GM18511 (cell line): ENCODE measurements at regions not wholly inside any gene's neighbourhood (a gene's known extent, or its start where the extent isn't known, plus 50 kb on each side); places are given as distances from the start of the nearest gene placed in this dataset.

ENCODE experiments used
- ATAC-seq: cut with Tn5 transposase; IDR thresholded peaks from one replicate; pipeline ENCODE4 v1.9.1; 2021; ENCODE audit warnings: mild to moderate bottlenecking, moderate library complexity; ENCODE audit not compliant: unreplicated experiment

DNA sequence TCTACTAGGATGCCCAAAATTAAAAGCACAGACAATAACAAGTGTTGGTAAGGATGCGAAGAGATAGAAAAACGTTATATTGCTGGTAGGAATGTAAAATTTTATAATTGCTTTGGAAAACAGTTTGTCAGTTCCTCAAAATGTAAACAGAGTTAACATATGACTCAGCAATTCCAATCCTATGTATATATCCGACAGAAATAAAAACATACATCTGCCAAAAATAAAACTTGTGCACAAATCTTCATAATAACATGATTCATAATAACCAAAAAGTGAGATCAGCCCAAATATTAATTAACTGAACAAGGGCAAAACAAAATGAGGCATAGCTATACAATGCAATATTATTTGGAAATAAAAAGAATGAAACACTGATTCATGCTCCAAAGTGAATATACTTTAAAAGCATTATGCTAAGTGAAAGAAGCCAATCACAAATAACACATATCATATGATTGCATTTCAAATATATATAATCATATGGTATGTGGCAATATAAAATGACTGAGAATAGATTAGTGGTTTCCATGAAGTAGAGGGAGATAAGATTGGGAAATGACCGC lies 609.3 kb downstream of the IGSF11 start:
- ATAC-seq: no peak

DNA sequence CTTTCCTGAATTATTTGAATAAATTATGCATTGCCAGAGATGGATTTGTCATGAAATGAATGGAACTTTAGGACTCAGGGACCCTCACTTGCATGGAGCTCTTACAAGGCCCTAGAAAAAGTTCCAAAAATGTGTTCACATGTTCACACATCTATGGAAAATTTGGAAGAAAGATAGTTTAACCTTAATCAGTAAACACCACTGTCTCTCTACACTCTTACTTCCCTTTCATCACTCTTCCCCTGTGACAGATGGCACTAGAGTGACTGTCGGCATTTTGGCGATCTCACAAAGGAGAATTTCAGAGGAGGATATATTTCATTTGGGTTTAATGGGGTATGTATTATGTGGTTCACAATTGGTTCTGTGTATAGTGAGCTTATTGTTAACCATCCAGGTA lies 600.8 kb downstream of the IGSF11 start:
- ATAC-seq: no peak

- no peak for ATAC-seq
Measured at GRCh38 chr3:118435851-118436350, 598.7 kb downstream of the IGSF11 start.

DNA sequence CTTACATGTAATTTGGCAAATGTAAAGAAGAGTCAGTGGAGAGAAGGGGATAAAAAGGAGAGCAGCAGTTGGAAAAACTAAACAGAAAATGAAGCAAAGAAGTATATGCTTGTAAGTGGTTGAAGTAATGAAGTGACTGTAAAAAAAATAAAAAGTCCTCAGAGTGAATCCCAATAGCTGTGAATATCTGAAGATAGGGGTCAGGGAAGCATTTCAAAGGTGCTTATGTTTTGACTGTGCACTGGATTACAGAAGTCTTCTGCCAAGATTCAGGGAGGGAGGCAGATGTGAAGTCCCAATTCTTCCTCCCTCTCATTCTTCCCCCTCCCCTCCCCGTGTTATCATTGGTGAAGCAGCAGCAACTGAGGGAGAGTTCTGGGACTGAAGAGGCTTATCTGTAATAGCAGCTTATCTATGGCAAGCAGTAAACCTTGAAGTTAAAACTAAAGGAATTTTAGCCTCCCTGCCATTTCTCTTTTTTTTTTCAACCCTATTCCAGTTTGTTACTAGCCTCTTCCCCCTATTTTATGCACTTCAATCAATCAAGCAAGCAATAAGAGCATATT lies 597.9 kb downstream of the IGSF11 start:
- ATAC-seq: no peak

DNA sequence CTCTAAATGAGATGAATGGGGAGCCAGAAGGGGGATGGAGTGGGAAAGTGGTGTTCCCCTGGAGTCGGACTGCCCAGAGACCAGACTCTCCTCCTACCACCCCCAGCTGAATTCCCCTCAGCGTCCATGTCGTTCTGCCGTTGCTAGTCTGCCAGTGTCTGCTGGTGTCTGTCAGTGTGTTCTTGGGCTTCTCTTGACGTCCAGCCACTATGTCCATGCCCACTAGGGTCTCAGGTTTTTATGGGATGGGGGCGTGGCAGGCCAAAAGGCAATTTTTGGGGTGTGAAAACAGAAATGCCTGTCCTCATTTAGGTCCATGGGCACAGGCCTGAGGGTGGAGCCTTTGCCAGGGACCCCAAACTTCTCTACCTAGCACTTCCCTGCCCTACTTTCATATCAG lies 589.6 kb downstream of the IGSF11 start:
- no peak for ATAC-seq

- no peak for ATAC-seq
Measured at GRCh38 chr3:118447339-118447738, 587.3 kb downstream of the IGSF11 start.

- ATAC-seq: no peak
Measured at GRCh38 chr3:118466795-118467330, 567.8 kb downstream of the IGSF11 start.

- no peak for ATAC-seq
Measured at GRCh38 chr3:118468801-118469200, 565.8 kb downstream of the IGSF11 start.

GRCh38 chr3:118472586-118472985 lies 562.1 kb downstream of the IGSF11 start:
- no peak for ATAC-seq

GRCh38 chr3:118473343-118473742 lies 561.3 kb downstream of the IGSF11 start:
- ATAC-seq: no peak

DNA sequence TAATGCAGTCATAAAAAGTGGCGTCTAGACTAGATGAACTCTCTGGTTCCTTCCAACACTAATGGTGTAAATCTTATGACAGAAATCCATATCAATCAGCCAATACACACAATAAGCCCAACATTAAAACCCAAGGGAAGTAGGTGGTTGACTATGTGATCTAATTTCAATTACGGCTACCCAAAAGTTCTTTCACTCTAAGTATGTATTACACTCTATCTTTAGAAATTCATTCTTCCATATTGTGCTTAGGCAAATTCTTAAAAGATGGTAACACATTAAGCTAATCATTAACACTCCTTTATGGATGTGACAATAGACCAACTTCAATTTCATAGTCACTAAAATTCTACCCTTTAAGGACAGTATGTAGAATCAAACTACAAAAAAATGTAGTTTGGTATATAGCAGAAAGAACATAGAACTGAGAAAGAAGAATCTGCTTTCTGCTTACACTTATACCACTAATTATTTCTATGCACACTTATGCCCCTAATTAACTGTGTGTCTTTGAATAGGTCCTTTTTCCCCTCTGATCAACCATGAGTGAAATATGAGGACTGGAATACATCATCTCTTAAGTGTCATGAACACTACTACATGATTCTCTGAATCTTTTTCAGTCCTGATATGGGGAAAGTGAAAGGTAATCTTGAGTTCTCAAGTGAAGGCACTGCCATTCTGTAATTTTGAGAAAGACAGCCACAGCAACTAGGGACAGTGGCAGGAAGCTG lies 557.6 kb downstream of the IGSF11 start:
- ATAC-seq: no peak

- no peak for ATAC-seq
Measured at GRCh38 chr3:118477768-118478167, 556.9 kb downstream of the IGSF11 start.

DNA sequence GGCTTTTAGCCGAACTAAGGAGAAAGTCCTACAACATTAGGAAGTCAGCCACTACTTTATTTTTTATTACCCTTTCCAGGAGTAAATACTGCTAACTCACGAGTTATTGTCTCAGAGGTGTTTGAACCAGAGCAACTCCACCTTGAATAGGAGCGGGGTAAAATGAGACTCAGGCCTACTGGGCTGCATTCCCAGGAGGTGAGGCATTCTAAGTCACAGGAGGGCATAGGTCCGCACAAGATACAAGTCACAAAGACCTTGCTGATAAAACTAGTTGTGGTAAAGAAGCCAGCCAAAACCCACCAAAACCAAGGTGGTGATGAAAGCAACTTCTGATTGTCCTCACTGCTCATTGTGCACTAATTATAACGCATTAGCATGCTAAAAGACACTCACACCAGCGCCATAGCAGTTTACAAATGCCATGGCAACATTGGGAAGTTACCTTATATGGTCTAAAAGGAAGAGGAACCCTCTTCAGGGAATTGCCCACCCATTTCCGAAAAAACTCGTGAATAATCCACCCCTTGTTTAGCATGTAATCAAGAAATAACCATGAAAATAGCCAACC lies 555.9 kb downstream of the IGSF11 start:
- ATAC-seq: no peak

DNA sequence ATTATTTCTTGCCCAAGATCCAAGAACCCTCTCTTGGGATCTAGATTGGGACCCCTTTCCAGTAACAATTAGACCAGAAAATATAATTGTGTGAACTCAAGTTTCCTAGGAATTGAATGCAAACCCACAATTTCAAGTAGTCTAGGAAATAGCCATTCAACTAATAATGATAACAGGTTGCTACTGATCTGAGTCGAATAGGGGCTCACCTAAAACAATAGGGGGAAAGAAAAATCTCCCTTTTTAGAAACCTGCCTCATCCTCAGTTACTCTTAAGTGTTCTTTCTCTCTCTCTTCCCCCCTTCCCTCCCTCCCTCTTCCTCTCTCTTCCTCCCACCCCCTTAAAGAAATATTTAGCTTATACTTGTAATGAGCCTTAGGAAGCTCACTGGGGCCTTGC lies 555.3 kb downstream of the IGSF11 start:
- ATAC-seq: no peak

GRCh38 chr3:118480101-118480860 lies 554.4 kb downstream of the IGSF11 start:
- peak; percentile 63 for ATAC-seq

DNA sequence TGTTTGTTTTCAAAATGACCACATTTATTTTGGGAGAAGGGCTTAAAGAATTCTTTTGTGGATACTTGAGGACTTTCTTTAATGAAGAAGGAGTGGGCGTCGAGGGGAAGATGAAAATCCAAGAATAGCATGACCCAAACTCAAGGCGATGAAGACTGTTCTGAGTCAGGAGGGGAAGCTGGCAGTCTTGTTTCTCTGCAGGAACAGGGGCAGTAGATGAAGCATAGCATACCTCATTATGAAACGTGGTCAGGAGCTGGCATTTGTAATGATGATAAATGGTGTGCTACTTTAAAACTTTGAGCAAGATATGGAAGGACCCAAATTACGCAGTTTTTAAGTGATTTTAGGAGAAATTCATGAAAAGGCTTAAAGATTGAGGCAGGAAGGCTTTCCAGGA lies 549.0 kb downstream of the IGSF11 start:
- ATAC-seq: no peak

DNA sequence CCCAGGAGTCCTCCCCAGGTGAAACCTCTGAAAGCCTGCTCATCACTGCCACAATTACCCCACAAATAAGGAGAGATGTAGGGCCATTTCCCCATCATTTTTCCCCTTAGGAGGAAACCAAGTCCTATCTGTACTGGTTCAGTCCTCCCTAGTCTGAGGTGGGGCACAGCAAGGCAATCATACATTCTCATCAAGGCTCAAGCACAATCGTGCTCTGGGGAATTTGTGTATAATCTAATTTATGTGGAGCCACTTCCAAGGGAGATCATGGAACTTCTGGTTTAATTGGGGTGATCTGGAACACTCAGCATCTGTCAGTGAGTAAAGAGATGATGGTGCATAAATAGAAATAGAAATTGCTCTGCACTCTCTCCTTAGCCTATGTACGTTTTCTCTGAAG lies 546.9 kb downstream of the IGSF11 start:
- ATAC-seq: no peak

GRCh38 chr3:118488732-118489131 lies 545.9 kb downstream of the IGSF11 start:
- ATAC-seq: no peak

DNA sequence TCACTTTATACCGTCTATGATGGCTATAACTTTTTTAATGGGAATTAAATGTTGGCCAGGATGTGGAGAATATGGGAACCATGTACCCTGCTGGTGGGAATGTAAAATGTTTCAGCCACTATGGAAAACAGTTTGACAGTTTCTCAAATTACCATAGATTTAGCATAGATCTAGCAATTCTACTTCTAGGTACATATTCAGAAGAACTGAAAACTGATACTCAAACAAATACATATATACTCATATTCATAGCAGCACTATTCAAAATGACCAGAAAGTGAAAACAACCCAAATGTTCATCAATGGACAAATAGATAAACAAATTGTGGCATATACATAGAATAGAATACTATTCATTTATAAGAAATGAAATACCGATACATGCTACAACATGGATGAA lies 539.4 kb downstream of the IGSF11 start:
- ATAC-seq: no peak

DNA sequence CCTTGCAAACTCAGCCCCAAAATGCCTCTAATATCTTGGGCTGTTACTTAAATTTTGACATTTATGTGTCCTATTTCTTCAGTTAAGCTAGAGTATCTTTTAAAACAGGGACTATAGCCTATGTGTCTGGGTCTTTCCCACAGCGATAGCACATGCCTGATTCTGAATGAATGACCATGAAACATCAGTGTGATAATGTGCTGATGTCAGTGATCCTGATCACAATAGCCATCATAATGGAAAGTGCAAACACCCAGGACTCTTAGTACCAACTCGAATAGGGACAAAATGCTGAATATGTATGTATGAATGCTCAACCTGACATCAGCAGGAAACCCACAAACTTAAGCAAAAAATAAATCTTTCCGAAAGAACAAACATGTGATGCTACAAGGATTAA lies 537.4 kb downstream of the IGSF11 start:
- no peak for ATAC-seq

DNA sequence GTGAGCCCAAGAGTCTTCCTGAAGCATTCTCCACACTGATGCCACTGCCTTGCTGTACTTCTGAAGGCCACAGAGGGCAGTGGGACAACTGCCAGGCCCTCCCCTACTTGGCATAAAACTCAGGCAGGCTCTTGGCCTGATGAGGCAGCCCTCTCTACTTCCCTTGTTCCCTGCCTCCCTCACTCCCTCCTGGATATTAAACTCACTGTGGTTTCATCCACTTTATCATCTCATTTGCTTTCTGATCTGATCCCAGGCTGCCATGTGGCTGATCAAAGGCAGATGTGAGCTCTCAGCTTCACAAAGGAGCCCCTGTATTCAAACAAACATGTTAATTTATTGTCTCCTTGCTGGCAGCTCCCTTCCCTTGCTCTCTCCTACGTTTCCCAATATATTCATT lies 533.5 kb downstream of the IGSF11 start:
- ATAC-seq: no peak
